Type B pancreatic cell (in vitro differentiated cells): ENCODE measurements at regions not wholly inside any gene's neighbourhood (a gene's known extent, or its start where the extent isn't known, plus 50 kb on each side); places are given as distances from the start of the nearest gene placed in this dataset.

Experiments used
- DNase-seq: peaks from one replicate; pipeline ENCODE4 v3.0.0; 2021; ENCODE audit warnings: mixed read lengths; ENCODE audit not compliant: unreplicated experiment; ENCODE audit errors: extremely low spot score
- H3K27ac Mint-ChIP-seq: 2 replicates; pipeline ENCODE4 v1.8.0; 2021; ENCODE audit warnings: mild to moderate bottlenecking, mixed read lengths
- H3K27me3 Mint-ChIP-seq: 2 replicates; pipeline ENCODE4 v1.8.0; 2021; ENCODE audit warnings: mixed read lengths
- H3K36me3 Mint-ChIP-seq: 2 replicates; pipeline ENCODE4 v1.8.0; 2021; ENCODE audit warnings: mixed read lengths
- H3K4me1 Mint-ChIP-seq: one replicate; pipeline ENCODE4 v1.8.0; 2021; ENCODE audit warnings: mixed read lengths; ENCODE audit not compliant: unreplicated experiment
- H3K4me3 Mint-ChIP-seq: 2 replicates; pipeline ENCODE4 v1.8.0; 2021; ENCODE audit warnings: mild to moderate bottlenecking, mixed read lengths
- H3K9me3 Mint-ChIP-seq: 2 replicates; pipeline ENCODE4 v1.8.0; 2021; ENCODE audit warnings: mixed read lengths
- CTCF ChIP-seq: fragments of 200-600 bp; sonication (generic); conservative IDR thresholded peaks from 2 replicates; pipeline ENCODE4 v1.5.0; 2021; ENCODE audit warnings: antibody characterized with exemption, mild to moderate bottlenecking

GRCh38 chr20:51156041-51156982 is 133.4 kb upstream of the KCNG1 start:
- TF ChIP-seq CTCF: no peak
- Mint-ChIP-seq H3K4me3 (peak overlapping the region; percentile 16), H3K4me1 (peaks cover 9% of the 10 kb centered on the region), H3K36me3 (peaks cover 5% of the 10 kb centered on the region), H3K9me3 (peaks cover 6% of the 10 kb centered on the region), H3K27ac (no peak overlapping the region), H3K27me3 (peaks cover 17% of the 10 kb centered on the region)
- DNase-seq: peak; percentile 52

- peaks cover 5% of the 10 kb centered on the region for H3K36me3 Mint-ChIP-seq
- peaks cover 6% of the 10 kb centered on the region for H3K9me3 Mint-ChIP-seq
- no peak overlapping the region for H3K4me3 Mint-ChIP-seq
- H3K27me3 Mint-ChIP-seq: peaks cover 16% of the 10 kb centered on the region
- TF ChIP-seq CTCF: no peak
- no peak overlapping the region for H3K27ac Mint-ChIP-seq
- H3K4me1 Mint-ChIP-seq: peaks cover 9% of the 10 kb centered on the region
- DNase-seq: peak; percentile 49
These were observed 132.1 kb upstream of the KCNG1 start for GRCh38 chr20:51154708-51155690.

GRCh38 chr20:51153867-51154707 is 131.2 kb upstream of the KCNG1 start:
- Mint-ChIP-seq H3K4me3 (no peak overlapping the region), H3K9me3 (peaks cover 6% of the 10 kb centered on the region), H3K27ac (peak overlapping the region; percentile 54), H3K27me3 (peaks cover 12% of the 10 kb centered on the region), H3K36me3 (peaks cover 5% of the 10 kb centered on the region), H3K4me1 (peaks cover 9% of the 10 kb centered on the region)
- TF ChIP-seq CTCF: no peak
- peak; percentile 44 for DNase-seq

DNA sequence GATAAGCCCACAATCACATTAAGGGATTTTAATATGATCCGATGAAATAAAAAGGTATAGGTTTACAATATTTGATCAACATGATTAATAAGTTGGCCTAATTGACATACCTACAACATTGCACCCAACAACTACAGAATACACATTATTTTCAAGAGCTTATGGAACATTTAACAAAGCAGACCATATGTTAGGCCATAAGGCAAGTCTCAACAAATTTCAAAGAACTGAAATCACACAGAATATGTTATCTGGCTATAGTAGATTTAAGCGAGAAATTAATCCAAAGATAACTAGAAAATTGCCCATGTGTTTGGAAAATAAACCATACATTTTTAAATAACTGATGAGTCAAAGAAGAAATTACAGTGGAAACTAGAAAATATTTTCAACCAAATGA is 126.0 kb upstream of the KCNG1 start:
- no peak for DNase-seq
- peaks cover 5% of the 10 kb centered on the region for H3K36me3 Mint-ChIP-seq
- peaks cover 3% of the 10 kb centered on the region for H3K4me1 Mint-ChIP-seq
- H3K27me3 Mint-ChIP-seq: peaks cover 5% of the 10 kb centered on the region
- peaks cover 20% of the 10 kb centered on the region for H3K9me3 Mint-ChIP-seq
- H3K4me3 Mint-ChIP-seq: no peak overlapping the region
- TF ChIP-seq CTCF: no peak
- H3K27ac Mint-ChIP-seq: no peak overlapping the region

GRCh38 chr20:51144476-51144875 is 121.6 kb upstream of the KCNG1 start:
- TF ChIP-seq CTCF: no peak
- Mint-ChIP-seq H3K4me1 (peaks cover 25% of the 10 kb centered on the region), H3K27me3 (no peaks in the 10 kb centered on the region), H3K36me3 (peaks cover 5% of the 10 kb centered on the region), H3K4me3 (no peak overlapping the region), H3K9me3 (peaks cover 14% of the 10 kb centered on the region), H3K27ac (no peak overlapping the region)
- no peak for DNase-seq
